Common myeloid progenitor, CD34-positive (primary cell): ENCODE measurements at regions not wholly inside any gene's neighbourhood (a gene's known extent, or its start where the extent isn't known, plus 50 kb on each side); places are given as distances from the start of the nearest gene placed in this dataset.

ENCODE experiments used
- CTCF ChIA-PET: fragments of 350-600 bp; sonication (Branson Sonifier 250); formaldehyde crosslinking; loops from one replicate; lab custom pipeline; 2021; ENCODE audit warnings: antibody characterized with exemption; lab: Charles Lee
- POLR2A ChIA-PET: fragments of 350-600 bp; sonication (Branson Sonifier 250); formaldehyde crosslinking; loops from one replicate; lab custom pipeline; 2021; ENCODE audit warnings: antibody characterized with exemption; lab: Charles Lee
- DNase-seq, 3 donors: peaks; one replicate each; pipeline versions ENCODE4 v3.0.0 to v3.0.0-alpha.2; 2013
- H3K27ac ChIP-seq, 2 experiments: 1 replicate in 1 of 2; 2 replicates in 1 of 2; pipeline ENCODE4 v1.7.0; 2013; ENCODE audit warnings: inconsistent platforms in 2 of 2, low read length in 2 of 2, mild to moderate bottlenecking in 2 of 2, low read depth in 1 of 2, moderate library complexity in 1 of 2; ENCODE audit not compliant: severe bottlenecking in 2 of 2, insufficient read depth in 1 of 2, poor library complexity in 1 of 2
- H3K27me3 ChIP-seq, 5 experiments: replicated peaks in 2 of 5; 1 replicate in 3 of 5; 2 replicates in 2 of 5; pipeline versions ENCODE4 v1.6.1 to v1.7.0; 2013; ENCODE audit warnings: low read length in 4 of 5, mild to moderate bottlenecking in 2 of 5, moderate library complexity in 2 of 5, inconsistent platforms in 1 of 5; ENCODE audit not compliant: insufficient read depth in 5 of 5, control insufficient read depth in 4 of 5
- H3K36me3 ChIP-seq, 4 experiments: 1 replicate in 2 of 4; 2 replicates in 2 of 4; pipeline versions ENCODE4 v1.6.1 to v1.7.0; 2013; ENCODE audit warnings: low read length in 3 of 4, control low read depth in 1 of 4, mild to moderate bottlenecking in 1 of 4; ENCODE audit not compliant: control insufficient read depth in 4 of 4, insufficient read depth in 4 of 4
- H3K4me1 ChIP-seq, 4 experiments: 1 replicate in 3 of 4; 2 replicates in 1 of 4; pipeline versions ENCODE4 v1.6.1 to v1.7.1; 2013; ENCODE audit warnings: low read length in 3 of 4, mild to moderate bottlenecking in 3 of 4, control low read depth in 1 of 4, inconsistent platforms in 1 of 4, moderate library complexity in 1 of 4; ENCODE audit not compliant: control insufficient read depth in 4 of 4, insufficient read depth in 4 of 4; ENCODE audit errors: control extremely low read depth in 1 of 4
- H3K4me3 ChIP-seq, 7 experiments: 1 replicate in 4 of 7; 2 replicates in 3 of 7; pipeline versions ENCODE4 v1.5.1 to v1.7.0; 2013; ENCODE audit warnings: mild to moderate bottlenecking in 7 of 7, low read length in 6 of 7, moderate library complexity in 6 of 7, inconsistent platforms in 2 of 7, low read depth in 2 of 7, control low read depth in 1 of 7; ENCODE audit not compliant: insufficient read depth in 4 of 7, control insufficient read depth in 1 of 7; ENCODE audit errors: extremely low read depth in 1 of 7
- H3K9me3 ChIP-seq, 5 experiments: 1 replicate in 4 of 5; 2 replicates in 1 of 5; pipeline versions ENCODE4 v1.6.1 to v1.7.1; 2013; ENCODE audit warnings: low read length in 4 of 5, mild to moderate bottlenecking in 2 of 5, inconsistent platforms in 1 of 5, low read depth in 1 of 5, moderate library complexity in 1 of 5; ENCODE audit not compliant: control insufficient read depth in 4 of 5, insufficient read depth in 2 of 5; ENCODE audit errors: control extremely low read depth in 1 of 5
- WGBS: methylation state at CpG from one replicate; pipeline ENCODE4 v1.1.5; 2013; ENCODE audit not compliant: insufficient coverage; 5-methylcytosine and 5-hydroxymethylcytosine counted together

GRCh38 chr6:56756219-56756789 is 113.6 kb upstream of the DST start:
- ChIA-PET CTCF (interaction anchor here (0.7 to 6.5 kb wide), 10 partner anchors 9 to 125 kb away, joined by 3 to 95 read pairs (median 8); no protein-coding TSS in a partner anchor), POLR2A (no interaction called here)
- Histone ChIP-seq H3K27me3 (no peaks in the 10 kb centered on the region), H3K4me1 (peaks cover 0 to 17% (median 0%) of the 10 kb centered on the region in 4 experiments), H3K27ac (no peak overlapping the region), H3K9me3 (no peaks in the 10 kb centered on the region), H3K36me3 (no peaks in the 10 kb centered on the region), H3K4me3 (no peak overlapping the region)
- DNase-seq = no peak
- 27% methylated on average over 3 of the region's 4 CpGs for WGBS

GRCh38 chr6:56755040-56755439 is 112.4 kb upstream of the DST start:
- DNase-seq = no peak
- no peaks in the 10 kb centered on the region for H3K36me3 ChIP-seq
- peaks cover 0 to 16% (median 0%) of the 10 kb centered on the region in 4 experiments for H3K4me1 ChIP-seq
- ChIA-PET POLR2A (no interaction called here), CTCF (interaction anchor here (1.0 to 6.5 kb wide), 4 partner anchors 13 to 117 kb away, joined by 3 to 95 read pairs (median 6); no protein-coding TSS in a partner anchor)
- no peak overlapping the region for H3K27ac ChIP-seq
- H3K4me3 ChIP-seq = no peak overlapping the region
- H3K9me3 ChIP-seq = no peaks in the 10 kb centered on the region
- WGBS = 100% methylated on average over 2 of the region's 2 CpGs
- H3K27me3 ChIP-seq = no peaks in the 10 kb centered on the region

- CTCF ChIA-PET = interaction anchor here (1.0 to 1.2 kb wide), 3 partner anchors 9 to 98 kb away, joined by 3 to 4 read pairs (median 3); no protein-coding TSS in a partner anchor
- POLR2A ChIA-PET = no interaction called here
- DNase-seq = no peak
- no peaks in the 10 kb centered on the region for H3K9me3 ChIP-seq
- no peaks in the 10 kb centered on the region for H3K36me3 ChIP-seq
- no peak overlapping the region for H3K4me3 ChIP-seq
- peaks cover 0 to 16% (median 0%) of the 10 kb centered on the region in 4 experiments for H3K4me1 ChIP-seq
- H3K27ac ChIP-seq = no peak overlapping the region
- no CpG with 5 or more reads among the region's 1 CpG for WGBS
- H3K27me3 ChIP-seq = no peaks in the 10 kb centered on the region
Measured at GRCh38 chr6:56753811-56754210, 111.1 kb upstream of the DST start.

- Histone ChIP-seq H3K36me3 (no peaks in the 10 kb centered on the region), H3K27ac (no peak overlapping the region), H3K9me3 (no peaks in the 10 kb centered on the region), H3K27me3 (no peaks in the 10 kb centered on the region), H3K4me3 (no peak overlapping the region), H3K4me1 (peaks cover 0 to 12% (median 0%) of the 10 kb centered on the region in 4 experiments)
- WGBS = no CpG with 5 or more reads among the region's 4 CpGs
- ChIA-PET CTCF (interaction anchor here (1.2 to 1.9 kb wide), 5 partner anchors 9 to 41 kb away, joined by 3 to 8 read pairs (median 3); no protein-coding TSS in a partner anchor), POLR2A (no interaction called here)
- DNase-seq = no peak
Measured at GRCh38 chr6:56752534-56752933, 109.8 kb upstream of the DST start.

GRCh38 chr6:56752009-56752408 is 109.3 kb upstream of the DST start:
- ChIA-PET CTCF (interaction anchor here (1.2 to 1.9 kb wide), 4 partner anchors 9 to 41 kb away, joined by 3 to 8 read pairs (median 4); no protein-coding TSS in a partner anchor), POLR2A (no interaction called here)

GRCh38 chr6:56751604-56752003 is 108.9 kb upstream of the DST start:
- Histone ChIP-seq H3K36me3 (no peaks in the 10 kb centered on the region), H3K4me3 (no peak overlapping the region), H3K27me3 (no peaks in the 10 kb centered on the region), H3K9me3 (no peaks in the 10 kb centered on the region), H3K27ac (no peak overlapping the region), H3K4me1 (peaks cover 0 to 6% (median 0%) of the 10 kb centered on the region in 4 experiments)
- ChIA-PET CTCF (interaction anchor here (0.7 to 1.9 kb wide), 6 partner anchors 10 to 137 kb away, joined by 3 to 8 read pairs (median 3); no protein-coding TSS in a partner anchor), POLR2A (no interaction called here)
- WGBS = no CpG with 5 or more reads among the region's 1 CpG
- DNase-seq = no peak

More at GRCh38 chr6:56752009-56752408, 109.3 kb upstream of the DST start:
- H3K27me3 ChIP-seq = no peaks in the 10 kb centered on the region
- peak in 1 of 3 donors; percentile 30 for DNase-seq
- H3K27ac ChIP-seq = no peak overlapping the region
- H3K4me3 ChIP-seq = no peak overlapping the region
- H3K4me1 ChIP-seq = peaks cover 0 to 9% (median 0%) of the 10 kb centered on the region in 4 experiments
- H3K36me3 ChIP-seq = no peaks in the 10 kb centered on the region
- H3K9me3 ChIP-seq = no peaks in the 10 kb centered on the region

GRCh38 chr6:56750686-56751085 is 108.0 kb upstream of the DST start:
- POLR2A ChIA-PET = no interaction called here
- Histone ChIP-seq H3K36me3 (no peaks in the 10 kb centered on the region), H3K4me3 (no peak overlapping the region), H3K27ac (no peak overlapping the region), H3K4me1 (no peaks in the 10 kb centered on the region), H3K9me3 (no peaks in the 10 kb centered on the region), H3K27me3 (no peaks in the 10 kb centered on the region)
- CTCF ChIA-PET = interaction anchor here (1.0 to 1.9 kb wide), 3 partner anchors 11 to 113 kb away, joined by 3 to 5 read pairs (median 3); no protein-coding TSS in a partner anchor
- no peak for DNase-seq
